ENCODE measurements at regions not wholly inside any gene's neighbourhood (a gene's known extent, or its start where the extent isn't known, plus 50 kb on each side); places are given as distances from the start of the nearest gene placed in this dataset.

DNA sequence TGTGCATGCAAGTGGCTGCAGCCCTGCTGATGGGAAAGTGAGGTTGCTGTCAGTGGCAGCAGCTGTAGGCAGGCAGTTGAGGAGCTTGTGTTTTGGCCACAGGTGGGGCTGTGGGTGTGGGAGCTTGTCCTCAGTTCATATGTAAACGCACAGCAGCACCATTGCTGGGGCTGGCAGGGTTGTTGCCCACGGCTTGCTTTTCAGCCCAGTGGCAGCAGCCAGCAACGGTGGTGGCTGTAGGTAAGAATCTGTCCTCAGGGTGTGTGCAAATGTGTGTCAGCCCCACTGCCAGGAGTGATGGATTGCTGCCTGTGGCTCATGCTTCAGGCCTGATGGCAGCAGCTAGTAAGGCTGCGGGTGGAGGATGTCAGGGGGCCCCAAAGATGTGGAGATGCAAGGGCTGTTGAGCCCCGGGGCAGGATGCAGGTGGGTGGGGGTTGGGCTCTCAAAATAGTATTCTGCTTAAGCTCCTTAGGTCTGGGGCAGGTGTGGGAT lies 141.3 kb upstream of the THUMPD2 start:
- WGBS, 2 experiments (ENCODE audit: extremely low coverage in 1 of 2, insufficient coverage in 1 of 2, insufficient read length in 1 of 2, insufficient replicate concordance in 2 of 2, low coverage in 1 of 2, low lambda C conversion rate in 2 of 2, missing lambda C conversion rate in 1 of 2), result 87% methylated on average over 5 of the region's 5 CpGs; no CpG with 5 or more reads in 1 of the 2 experiments
- no peak overlapping the region for H2BK20ac ChIP-seq (ENCODE audit: low read length)
- no peak overlapping the region for H2BK15ac ChIP-seq (ENCODE audit: low read length)
- no peaks in the 10 kb centered on the region for H3K36me3 ChIP-seq (ENCODE audit: control insufficient read depth in 2 of 4, insufficient read depth in 4 of 4, low read length in 3 of 4)
- H3K79me2 ChIP-seq (ENCODE audit: control insufficient read depth in 1 of 2, insufficient read depth in 2 of 2, low read length in 2 of 2), result no peaks in the 10 kb centered on the region
- H3K79me1 ChIP-seq (ENCODE audit: low read depth, low read length), result no peaks in the 10 kb centered on the region
- 0 out of 2 replicates have a peak overlapping the region, but pooled peaks have one; percentile 33 for H2AFZ ChIP-seq (ENCODE audit: low read length)
- TF ChIP-seq RNF2 (IDR thresholded peaks at IDR 0.05; ENCODE audit: borderline replicate concordance, low read depth, low read length, missing control alignments, poor library complexity, severe bottlenecking) (no peak), KDM4A (IDR thresholded peaks at IDR 0.05; ENCODE audit: low read depth, low read length, severe bottlenecking) (no peak), TAF1 (IDR thresholded peaks at IDR 0.05; ENCODE audit: low read depth, low read length) (no peak), SIRT6 (IDR thresholded peaks at IDR 0.05; ENCODE audit: low read length) (no peak), JUND (IDR thresholded peaks at IDR 0.05; ENCODE audit: low read length) (no peak), BCL11A (IDR thresholded peaks at IDR 0.05; ENCODE audit: low read depth in 2 of 2, low read length in 2 of 2) (no peak), RBBP5 (IDR thresholded peaks at IDR 0.05; ENCODE audit: borderline replicate concordance, low read depth, low read length) (no peak), POU5F1 (IDR thresholded peaks at IDR 0.05; ENCODE audit: low read depth, low read length) (no peak), SP4 (IDR thresholded peaks at IDR 0.05; ENCODE audit: low read length) (no peak)
- TF ChIP-seq, protein P1, sequence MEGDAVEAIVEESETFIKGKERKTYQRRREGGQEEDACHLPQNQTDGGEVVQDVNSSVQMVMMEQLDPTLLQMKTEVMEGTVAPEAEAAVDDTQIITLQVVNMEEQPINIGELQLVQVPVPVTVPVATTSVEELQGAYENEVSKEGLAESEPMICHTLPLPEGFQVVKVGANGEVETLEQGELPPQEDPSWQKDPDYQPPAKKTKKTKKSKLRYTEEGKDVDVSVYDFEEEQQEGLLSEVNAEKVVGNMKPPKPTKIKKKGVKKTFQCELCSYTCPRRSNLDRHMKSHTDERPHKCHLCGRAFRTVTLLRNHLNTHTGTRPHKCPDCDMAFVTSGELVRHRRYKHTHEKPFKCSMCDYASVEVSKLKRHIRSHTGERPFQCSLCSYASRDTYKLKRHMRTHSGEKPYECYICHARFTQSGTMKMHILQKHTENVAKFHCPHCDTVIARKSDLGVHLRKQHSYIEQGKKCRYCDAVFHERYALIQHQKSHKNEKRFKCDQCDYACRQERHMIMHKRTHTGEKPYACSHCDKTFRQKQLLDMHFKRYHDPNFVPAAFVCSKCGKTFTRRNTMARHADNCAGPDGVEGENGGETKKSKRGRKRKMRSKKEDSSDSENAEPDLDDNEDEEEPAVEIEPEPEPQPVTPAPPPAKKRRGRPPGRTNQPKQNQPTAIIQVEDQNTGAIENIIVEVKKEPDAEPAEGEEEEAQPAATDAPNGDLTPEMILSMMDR (IDR thresholded peaks at IDR 0.05; ENCODE audit: control extremely low read depth in 1 of 3, insufficient read depth in 1 of 3, low read depth in 1 of 3, low read length in 3 of 3), result no peak
- H4K91ac ChIP-seq (replicated peaks; ENCODE audit: insufficient read length, low read length), result peak overlapping the region; percentile 42
- H2AK5ac ChIP-seq (ENCODE audit: low read depth, low read length), result no peak overlapping the region
- H2BK12ac ChIP-seq (ENCODE audit: low read depth, low read length), result peak overlapping the region; percentile 12; the same call in 1 of the 2 replicates
- no peaks in the 10 kb centered on the region for H3K23me2 ChIP-seq (ENCODE audit: low read depth, low read length)
- H3K14ac ChIP-seq (ENCODE audit: insufficient read length), result no peak overlapping the region
- no peak overlapping the region for H2BK120ac ChIP-seq (replicated peaks; ENCODE audit: low read depth, low read length)
- H3K9me3 ChIP-seq (ENCODE audit: insufficient read depth in 2 of 2, low read depth in 1 of 2, low read length in 1 of 2), result no peaks in the 10 kb centered on the region
- no peak overlapping the region for H3K56ac ChIP-seq (replicated peaks; ENCODE audit: insufficient read length, low read depth, low read length)
- no peaks in the 10 kb centered on the region for H3K27me3 ChIP-seq (replicated peaks in 1 of 4; ENCODE audit: control insufficient read depth in 3 of 4, extremely low read depth in 1 of 4, insufficient read depth in 3 of 4, low read length in 3 of 4)
- H3K4me3 ChIP-seq (ENCODE audit: extremely low read depth in 1 of 4, insufficient read depth in 2 of 4, low read depth in 3 of 4, low read length in 4 of 4), result no peak overlapping the region
- no peak for DNase-seq (ENCODE audit: low read depth in 1 of 2, low spot score in 2 of 2)
- no peak overlapping the region; the same call in 1 of the 2 replicates for H2BK5ac ChIP-seq (ENCODE audit: low read depth, low read length)
- H4K5ac ChIP-seq (ENCODE audit: insufficient read length, low read depth, low read length), result no peak overlapping the region
- H3K4ac ChIP-seq (replicated peaks; ENCODE audit: insufficient read length, low read depth, low read length), result no peak overlapping the region
- ChIA-PET POLR2A (ENCODE audit: partially characterized antibody) (no interaction called here), CTCF (ENCODE audit: partially characterized antibody) (interaction anchor here (0.9 to 1.4 kb wide), 5 partner anchors 8 to 821 kb away, joined by 3 to 4 read pairs (median 3); no protein-coding TSS in a partner anchor)
- H3K4me2 ChIP-seq (ENCODE audit: insufficient read depth in 1 of 2, low read depth in 2 of 2, low read length in 2 of 2), result no peak overlapping the region
- H3K27ac ChIP-seq (ENCODE audit: low read depth, low read length), result no peak overlapping the region
- no peak for FAIRE-seq
- no peak overlapping the region for H3K23ac ChIP-seq (ENCODE audit: insufficient read length)
- H4K20me1 ChIP-seq (replicated peaks in 1 of 2; ENCODE audit: control insufficient read depth in 1 of 2, insufficient read depth in 2 of 2, low read length in 2 of 2), result no peaks in the 10 kb centered on the region
- H3K9ac ChIP-seq (replicated peaks in 1 of 4; ENCODE audit: extremely low read depth in 1 of 4, low read depth in 3 of 4, low read length in 3 of 4), result no peak overlapping the region
- no peak overlapping the region; the same call in 1 of the 2 replicates for H3K18ac ChIP-seq (ENCODE audit: extremely low read depth, low read length)
- H4K8ac ChIP-seq (ENCODE audit: extremely low read depth, insufficient read depth, low read length), result peak overlapping the region; percentile 9; the same call in 1 of the 2 replicates
- peaks cover 0 to 8% (median 2%) of the 10 kb centered on the region in 4 experiments; a peak in 2 of 7 replicates for H3K4me1 ChIP-seq (replicated peaks in 1 of 4; ENCODE audit: control insufficient read depth in 3 of 4, insufficient read depth in 4 of 4, low read length in 3 of 4)

Data from H1 (cell line).